ENCODE measurements at regions not wholly inside any gene's neighbourhood (a gene's known extent, or its start where the extent isn't known, plus 50 kb on each side); places are given as distances from the start of the nearest gene placed in this dataset.

DNA sequence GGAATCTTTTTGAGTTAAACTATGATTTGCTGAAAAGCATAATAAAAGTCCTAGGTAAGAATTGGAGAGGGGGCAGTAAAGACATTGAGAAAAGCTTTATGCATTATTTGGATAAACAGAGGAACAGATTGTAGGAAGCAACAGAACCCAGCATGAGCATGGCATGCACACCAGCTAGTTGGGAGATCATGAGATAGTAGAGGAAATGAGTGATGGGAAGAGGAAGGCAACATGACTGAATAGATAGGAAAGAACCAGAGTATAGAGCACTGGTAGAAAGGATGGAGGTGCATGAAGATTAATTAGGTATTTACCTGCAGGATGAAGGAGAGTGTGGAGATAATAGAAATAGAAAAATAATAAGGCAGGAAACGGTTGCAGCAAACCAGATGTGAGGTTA, 248.5 kb upstream of the LMO3 start:
- H2BK20ac ChIP-seq (ENCODE audit: low read depth, low read length, poor library complexity, severe bottlenecking): no peak overlapping the region
- H3K23me2 ChIP-seq (ENCODE audit: insufficient read length, low read depth, low read length, poor library complexity, severe bottlenecking): no peaks in the 10 kb centered on the region
- H2BK15ac ChIP-seq (ENCODE audit: low read depth, low read length): no peak overlapping the region
- H3K27ac Mint-ChIP-seq: no peak overlapping the region
- no peaks in the 10 kb centered on the region for H3K27me3 Mint-ChIP-seq (ENCODE audit: low read depth)
- H3K4me1 Mint-ChIP-seq: peaks cover 8 to 11% of the 10 kb centered on the region in 2 experiments
- H3K79me1 ChIP-seq (ENCODE audit: insufficient read depth, low read depth, low read length, poor library complexity, severe bottlenecking): no peaks in the 10 kb centered on the region
- no peaks in the 10 kb centered on the region for H3K27me3 ChIP-seq (ENCODE audit: insufficient read depth, low read length)
- no peaks in the 10 kb centered on the region for H3K36me3 Mint-ChIP-seq (ENCODE audit: insufficient read depth in 1 of 3, low read depth in 3 of 3)
- H3K4me3 Mint-ChIP-seq: no peak overlapping the region
- H4K8ac ChIP-seq (replicated peaks; ENCODE audit: insufficient read length, low read depth, low read length): no peak overlapping the region
- H3K79me2 ChIP-seq (ENCODE audit: insufficient read depth, low read length): no peaks in the 10 kb centered on the region
- H2AFZ ChIP-seq (ENCODE audit: low read length): no peak overlapping the region
- H3K14ac ChIP-seq (ENCODE audit: insufficient read depth, low read length): no peak overlapping the region
- H2AK5ac ChIP-seq (ENCODE audit: insufficient read length, low read length): no peak overlapping the region
- no peak overlapping the region for H3T11ph ChIP-seq (ENCODE audit: low read length)
- TF ChIP-seq, protein P1, sequence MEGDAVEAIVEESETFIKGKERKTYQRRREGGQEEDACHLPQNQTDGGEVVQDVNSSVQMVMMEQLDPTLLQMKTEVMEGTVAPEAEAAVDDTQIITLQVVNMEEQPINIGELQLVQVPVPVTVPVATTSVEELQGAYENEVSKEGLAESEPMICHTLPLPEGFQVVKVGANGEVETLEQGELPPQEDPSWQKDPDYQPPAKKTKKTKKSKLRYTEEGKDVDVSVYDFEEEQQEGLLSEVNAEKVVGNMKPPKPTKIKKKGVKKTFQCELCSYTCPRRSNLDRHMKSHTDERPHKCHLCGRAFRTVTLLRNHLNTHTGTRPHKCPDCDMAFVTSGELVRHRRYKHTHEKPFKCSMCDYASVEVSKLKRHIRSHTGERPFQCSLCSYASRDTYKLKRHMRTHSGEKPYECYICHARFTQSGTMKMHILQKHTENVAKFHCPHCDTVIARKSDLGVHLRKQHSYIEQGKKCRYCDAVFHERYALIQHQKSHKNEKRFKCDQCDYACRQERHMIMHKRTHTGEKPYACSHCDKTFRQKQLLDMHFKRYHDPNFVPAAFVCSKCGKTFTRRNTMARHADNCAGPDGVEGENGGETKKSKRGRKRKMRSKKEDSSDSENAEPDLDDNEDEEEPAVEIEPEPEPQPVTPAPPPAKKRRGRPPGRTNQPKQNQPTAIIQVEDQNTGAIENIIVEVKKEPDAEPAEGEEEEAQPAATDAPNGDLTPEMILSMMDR (conservative IDR thresholded peaks at IDR 0.05): no peak
- no peak for DNase-seq
- H2BK5ac ChIP-seq (ENCODE audit: insufficient read length, low read length): no peak overlapping the region
- no peaks in the 10 kb centered on the region for H3K4me1 ChIP-seq (ENCODE audit: insufficient read depth, low read length)
- WGBS (ENCODE audit: extremely low coverage, insufficient read length, low lambda C conversion rate): no CpG with 5 or more reads among the region's 1 CpG
- H4K20me1 ChIP-seq (ENCODE audit: control insufficient read depth, insufficient read depth, insufficient read length): no peaks in the 10 kb centered on the region
- H3K4ac ChIP-seq (ENCODE audit: low read depth, low read length): no peak overlapping the region
- H4K91ac ChIP-seq (ENCODE audit: insufficient read length, low read depth, low read length): no peak overlapping the region
- no peak overlapping the region for H3K23ac ChIP-seq (ENCODE audit: insufficient read length, low read depth, low read length)
- no peak overlapping the region for H3K9ac ChIP-seq (ENCODE audit: extremely low read depth, insufficient read length, low read length)
- H2BK120ac ChIP-seq (ENCODE audit: low read depth, low read length, poor library complexity, severe bottlenecking): no peak overlapping the region
- no peak overlapping the region for H2BK12ac ChIP-seq (ENCODE audit: insufficient read length, low read depth, low read length)
- H3K9me3 ChIP-seq (ENCODE audit: control insufficient read depth, low read depth, low read length): no peaks in the 10 kb centered on the region
- H3K27ac ChIP-seq (ENCODE audit: insufficient read length, low read depth, low read length): no peak overlapping the region
- no peak overlapping the region for H3K4me2 ChIP-seq (ENCODE audit: insufficient read depth, insufficient read length, low read length)
- no peak overlapping the region for H4K5ac ChIP-seq (ENCODE audit: insufficient read length, low read depth, low read length)
- no peak overlapping the region for H3K18ac ChIP-seq (ENCODE audit: insufficient read length, low read depth, low read length)
- H3K9me3 Mint-ChIP-seq: no peaks in the 10 kb centered on the region
- H3K56ac ChIP-seq (ENCODE audit: insufficient read length, low read depth, low read length): no peak overlapping the region
